H1 (cell line): ENCODE measurements at regions not wholly inside any gene's neighbourhood (a gene's known extent, or its start where the extent isn't known, plus 50 kb on each side); places are given as distances from the start of the nearest gene placed in this dataset.

Source experiments
- CTCF ChIA-PET: fragments of 300-600 bp; sonication (Branson Sonifier 250); formaldehyde crosslinking; loops from one replicate; lab custom pipeline; 2021; ENCODE audit not compliant: partially characterized antibody; lab: Charles Lee
- POLR2A ChIA-PET: fragments of 300-600 bp; sonication (Branson Sonifier 250); formaldehyde crosslinking; loops from one replicate; lab custom pipeline; 2021; ENCODE audit warnings: inconsistent platforms; ENCODE audit not compliant: partially characterized antibody; lab: Charles Lee
- DNase-seq, 2 experiments: peaks; one replicate each; pipeline versions ENCODE4 v3.0.0 to v3.0.0-alpha.2; 2010 to 2022; ENCODE audit warnings: low spot score in 2 of 2, low read depth in 1 of 2, mixed read lengths in 1 of 2
- FAIRE-seq: peaks from 2 replicates; lab custom pipeline; 2011; peaks lifted over from hg19 to GRCh38; lab: Jason Lieb, UNC
- H2AFZ ChIP-seq: 2 replicates; pipeline ENCODE4 v1.8.1; 2012; ENCODE audit warnings: low read length, inconsistent platforms
- H2AK5ac ChIP-seq: 2 replicates; pipeline ENCODE4 v1.6.1; 2013; ENCODE audit warnings: low read depth, low read length
- H2BK120ac ChIP-seq: replicated peaks from 2 replicates; pipeline ENCODE3; 2013; ENCODE audit warnings: low read depth, low read length, inconsistent platforms
- H2BK12ac ChIP-seq: 2 replicates; pipeline ENCODE4 v1.6.1; 2013; ENCODE audit warnings: low read depth, low read length
- H2BK15ac ChIP-seq: 2 replicates; pipeline ENCODE4 v1.6.1; 2013; ENCODE audit warnings: low read length
- H2BK20ac ChIP-seq: 2 replicates; pipeline ENCODE4 v1.6.1; 2013; ENCODE audit warnings: low read length
- H2BK5ac ChIP-seq: 2 replicates; pipeline ENCODE4 v1.6.1; 2013; ENCODE audit warnings: low read depth, low read length
- H3K14ac ChIP-seq: 2 replicates; pipeline ENCODE4 v1.6.1; 2013; ENCODE audit warnings: inconsistent platforms; ENCODE audit not compliant: insufficient read length
- H3K18ac ChIP-seq: 2 replicates; pipeline ENCODE4 v1.6.1; 2013; ENCODE audit warnings: low read length; ENCODE audit errors: extremely low read depth
- H3K23ac ChIP-seq: 2 replicates; pipeline ENCODE4 v1.6.1; 2013; ENCODE audit warnings: inconsistent platforms; ENCODE audit not compliant: insufficient read length
- H3K23me2 ChIP-seq: 2 replicates; pipeline ENCODE4 v1.6.1; 2013; ENCODE audit warnings: low read depth, low read length
- H3K27ac ChIP-seq: 2 replicates; pipeline ENCODE4 v1.6.1; 2011; ENCODE audit warnings: low read depth, low read length, inconsistent platforms
- H3K27me3 ChIP-seq, 4 experiments: replicated peaks in 1 of 4; 1 replicate in 1 of 4; 2 replicates in 3 of 4; pipeline versions ENCODE4 v1.6.1 to v1.8.1; 2011 to 2013; ENCODE audit warnings: low read length in 3 of 4, mild to moderate bottlenecking in 3 of 4, inconsistent platforms in 2 of 4, mixed read lengths in 2 of 4, moderate library complexity in 1 of 4; ENCODE audit not compliant: control insufficient read depth in 3 of 4, insufficient read depth in 3 of 4; ENCODE audit errors: extremely low read depth in 1 of 4
- H3K36me3 ChIP-seq, 4 experiments: 2 replicates each; pipeline versions ENCODE4 v1.6.1 to v1.8.1; 2011 to 2013; ENCODE audit warnings: mild to moderate bottlenecking in 4 of 4, low read length in 3 of 4, moderate library complexity in 2 of 4, control low read depth in 1 of 4, inconsistent platforms in 1 of 4; ENCODE audit not compliant: insufficient read depth in 4 of 4, control insufficient read depth in 2 of 4
- H3K4ac ChIP-seq: replicated peaks from 2 replicates; pipeline ENCODE3; 2013; ENCODE audit warnings: low read length, low read depth, mixed read lengths, inconsistent platforms; ENCODE audit not compliant: insufficient read length
- H3K4me1 ChIP-seq, 4 experiments: replicated peaks in 1 of 4; 1 replicate in 1 of 4; 2 replicates in 3 of 4; pipeline versions ENCODE4 v1.6.1 to v1.8.1; 2011 to 2013; ENCODE audit warnings: low read length in 3 of 4, inconsistent platforms in 2 of 4, mixed read lengths in 1 of 4; ENCODE audit not compliant: insufficient read depth in 4 of 4, control insufficient read depth in 3 of 4
- H3K4me2 ChIP-seq, 2 experiments: 2 replicates each; pipeline versions ENCODE4 v1.6.1 to v1.8.1; 2011 to 2013; ENCODE audit warnings: low read depth in 2 of 2, low read length in 2 of 2, control low read depth in 1 of 2, inconsistent platforms in 1 of 2, mild to moderate bottlenecking in 1 of 2; ENCODE audit not compliant: insufficient read depth in 1 of 2
- H3K4me3 ChIP-seq, 4 experiments: fragments of 200-600, 300-600 bp in 1 of 4; sonication (generic), shearing (Covaris generic), sonication (Bioruptor Twin) in 1 of 4; 2 replicates each; pipeline versions ENCODE4 v1.5.1 to v1.8.1; 2011 to 2016; ENCODE audit warnings: low read length in 4 of 4, low read depth in 3 of 4, control low read depth in 2 of 4, inconsistent platforms in 2 of 4, mild to moderate bottlenecking in 2 of 4, mixed read lengths in 1 of 4, moderate library complexity in 1 of 4; ENCODE audit not compliant: insufficient read depth in 2 of 4; ENCODE audit errors: extremely low read depth in 1 of 4
- H3K56ac ChIP-seq: replicated peaks from 2 replicates; pipeline ENCODE3; 2013; ENCODE audit warnings: low read depth, mild to moderate bottlenecking, mixed read lengths, low read length, inconsistent platforms; ENCODE audit not compliant: insufficient read length
- H3K79me1 ChIP-seq: 2 replicates; pipeline ENCODE4 v1.6.1; 2013; ENCODE audit warnings: low read depth, low read length, control low read depth
- H3K79me2 ChIP-seq, 2 experiments: 2 replicates each; pipeline versions ENCODE4 v1.6.1 to v1.8.1; 2012 to 2013; ENCODE audit warnings: low read length in 2 of 2, mild to moderate bottlenecking in 2 of 2, inconsistent platforms in 1 of 2; ENCODE audit not compliant: insufficient read depth in 2 of 2, control insufficient read depth in 1 of 2
- H3K9ac ChIP-seq, 4 experiments: replicated peaks in 1 of 4; 1 replicate in 1 of 4; 2 replicates in 3 of 4; pipeline versions ENCODE4 v1.6.1 to v1.8.1; 2011 to 2013; ENCODE audit warnings: low read depth in 3 of 4, low read length in 3 of 4, control low read depth in 2 of 4, mild to moderate bottlenecking in 2 of 4, moderate library complexity in 2 of 4, inconsistent platforms in 1 of 4; ENCODE audit errors: extremely low read depth in 1 of 4
- H3K9me3 ChIP-seq, 2 experiments: 2 replicates each; pipeline versions ENCODE4 v1.6.1 to v1.8.1; 2012 to 2013; ENCODE audit warnings: mild to moderate bottlenecking in 2 of 2, moderate library complexity in 2 of 2, control low read depth in 1 of 2, inconsistent platforms in 1 of 2, low read depth in 1 of 2, low read length in 1 of 2, mixed read lengths in 1 of 2; ENCODE audit not compliant: insufficient read depth in 2 of 2
- H4K20me1 ChIP-seq, 2 experiments: replicated peaks in 1 of 2; 2 replicates each; pipeline versions ENCODE3 to v1.8.1; 2011 to 2013; ENCODE audit warnings: inconsistent platforms in 2 of 2, low read length in 2 of 2, mild to moderate bottlenecking in 1 of 2; ENCODE audit not compliant: insufficient read depth in 2 of 2, control insufficient read depth in 1 of 2
- H4K5ac ChIP-seq: 2 replicates; pipeline ENCODE4 v1.6.1; 2013; ENCODE audit warnings: low read length, low read depth, mixed read lengths, inconsistent platforms; ENCODE audit not compliant: insufficient read length
- H4K8ac ChIP-seq: 2 replicates; pipeline ENCODE4 v1.8.0; 2013; ENCODE audit warnings: mild to moderate bottlenecking, moderate library complexity, low read length, inconsistent platforms; ENCODE audit not compliant: insufficient read depth; ENCODE audit errors: extremely low read depth
- H4K91ac ChIP-seq: replicated peaks from 2 replicates; pipeline ENCODE3; 2013; ENCODE audit warnings: low read length, mixed read lengths, inconsistent platforms; ENCODE audit not compliant: insufficient read length
- ATF3 ChIP-seq: IDR thresholded peaks from 2 replicates; pipeline ENCODE4 v1.6.1; 2011; ENCODE audit warnings: low read depth, mild to moderate bottlenecking, low read length; ENCODE audit not compliant: insufficient read depth
- TAF1 ChIP-seq: IDR thresholded peaks from 2 replicates; pipeline ENCODE4 v1.6.1; 2011; ENCODE audit warnings: mild to moderate bottlenecking, low read depth, low read length

DNA sequence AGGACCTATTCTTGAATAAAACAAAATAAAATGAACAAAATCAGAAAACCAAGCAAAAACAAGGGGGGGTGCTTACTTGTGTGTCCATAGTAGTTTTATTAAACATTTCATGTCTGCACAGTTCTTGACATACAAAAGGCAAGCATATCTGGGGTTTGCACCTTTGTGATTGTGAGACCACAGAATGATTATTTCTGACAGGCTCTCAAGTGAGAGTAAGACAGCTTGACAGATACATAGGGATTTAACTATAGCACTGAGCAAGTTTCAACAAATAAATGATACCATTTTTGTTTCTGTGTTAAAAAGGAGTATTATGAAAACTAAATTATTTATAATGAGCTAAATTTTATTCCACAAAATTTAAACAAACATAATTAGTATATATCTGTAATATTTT lies 712.0 kb upstream of the PCDH10 start:
- no peak overlapping the region for H4K91ac ChIP-seq
- ChIA-PET POLR2A (no interaction called here), CTCF (no interaction called here)
- H3K4me3 ChIP-seq: no peak overlapping the region
- FAIRE-seq (no peak), DNase-seq (no peak)
- no peak overlapping the region for H2AK5ac ChIP-seq
- H3K9ac ChIP-seq: no peak overlapping the region
- H3K4me2 ChIP-seq: no peak overlapping the region
- no peak overlapping the region for H4K5ac ChIP-seq
- H2BK5ac ChIP-seq: no peak overlapping the region
- H3K56ac ChIP-seq: no peak overlapping the region
- no peak overlapping the region for H3K27ac ChIP-seq
- no peaks in the 10 kb centered on the region for H3K9me3 ChIP-seq
- no peak overlapping the region for H4K8ac ChIP-seq
- TF ChIP-seq TAF1: no peak
- TF ChIP-seq ATF3: no peak
- no peak overlapping the region for H2BK15ac ChIP-seq
- no peaks in the 10 kb centered on the region for H3K36me3 ChIP-seq
- no peaks in the 10 kb centered on the region for H4K20me1 ChIP-seq
- H3K4ac ChIP-seq: no peak overlapping the region
- no peak overlapping the region for H2BK120ac ChIP-seq
- no peaks in the 10 kb centered on the region for H3K27me3 ChIP-seq
- no peaks in the 10 kb centered on the region for H3K23me2 ChIP-seq
- H2AFZ ChIP-seq: no peak overlapping the region
- H3K18ac ChIP-seq: no peak overlapping the region
- no peaks in the 10 kb centered on the region for H3K79me1 ChIP-seq
- no peak overlapping the region for H2BK20ac ChIP-seq
- H3K23ac ChIP-seq: no peak overlapping the region
- H3K4me1 ChIP-seq: no peaks in the 10 kb centered on the region
- H3K79me2 ChIP-seq: no peaks in the 10 kb centered on the region
- H2BK12ac ChIP-seq: no peak overlapping the region
- no peak overlapping the region for H3K14ac ChIP-seq
